ENCODE measurements at regions not wholly inside any gene's neighbourhood (a gene's known extent, or its start where the extent isn't known, plus 50 kb on each side); places are given as distances from the start of the nearest gene placed in this dataset.

- H3K27me3 Mint-ChIP-seq: no peaks in the 10 kb centered on the region
- H3K4me1 Mint-ChIP-seq (ENCODE audit: low read depth): no peaks in the 10 kb centered on the region
- CTCF ChIA-PET: no interaction called here
- intact Hi-C loops (cut with micrococcal nuclease): no loop called here
- H3K4me3 Mint-ChIP-seq: no peak overlapping the region
- no peaks in the 10 kb centered on the region for H3K9me3 Mint-ChIP-seq
- POLR2A ChIA-PET: no interaction called here
- no peak overlapping the region for H3K27ac Mint-ChIP-seq
- H3K36me3 Mint-ChIP-seq: no peaks in the 10 kb centered on the region
- DNase-seq: no peak
These were observed 94.6 kb downstream of the ZC3H11B start for GRCh38 chr1:219518168-219518906.

GRCh38 chr1:219517031-219517430 lies 95.9 kb downstream of the ZC3H11B start:
- no peaks in the 10 kb centered on the region for H3K27me3 Mint-ChIP-seq
- intact Hi-C loops (cut with micrococcal nuclease): no loop called here
- no peaks in the 10 kb centered on the region for H3K4me1 Mint-ChIP-seq (ENCODE audit: low read depth)
- H3K9me3 Mint-ChIP-seq: peaks cover 2% of the 10 kb centered on the region
- H3K4me3 Mint-ChIP-seq: no peak overlapping the region
- H3K36me3 Mint-ChIP-seq: no peaks in the 10 kb centered on the region
- DNase-seq: no peak
- CTCF ChIA-PET: interaction anchor here (0.6 kb wide), 1 partner anchor 64 kb away, joined by 3 read pairs; no protein-coding TSS in a partner anchor
- POLR2A ChIA-PET: no interaction called here
- no peak overlapping the region for H3K27ac Mint-ChIP-seq

GRCh38 chr1:219514728-219515127 lies 98.2 kb downstream of the ZC3H11B start:
- H3K4me3 Mint-ChIP-seq: no peak overlapping the region
- no peaks in the 10 kb centered on the region for H3K27me3 Mint-ChIP-seq
- no peaks in the 10 kb centered on the region for H3K36me3 Mint-ChIP-seq
- H3K27ac Mint-ChIP-seq: no peak overlapping the region
- peaks cover 2% of the 10 kb centered on the region for H3K9me3 Mint-ChIP-seq
- ChIA-PET POLR2A (no interaction called here), CTCF (no interaction called here)
- DNase-seq: no peak
- no peaks in the 10 kb centered on the region for H3K4me1 Mint-ChIP-seq (ENCODE audit: low read depth)
- intact Hi-C loops (cut with micrococcal nuclease): no loop called here

- H3K9me3 Mint-ChIP-seq: no peaks in the 10 kb centered on the region
- H3K4me1 Mint-ChIP-seq (ENCODE audit: low read depth): no peaks in the 10 kb centered on the region
- H3K27ac Mint-ChIP-seq: no peak overlapping the region
- POLR2A ChIA-PET: no interaction called here
- no peaks in the 10 kb centered on the region for H3K36me3 Mint-ChIP-seq
- intact Hi-C loops (cut with micrococcal nuclease): no loop called here
- no peak overlapping the region for H3K4me3 Mint-ChIP-seq
- CTCF ChIA-PET: no interaction called here
- H3K27me3 Mint-ChIP-seq: no peaks in the 10 kb centered on the region
- DNase-seq: no peak
These were observed 105.5 kb downstream of the ZC3H11B start for GRCh38 chr1:219507437-219507836.

GRCh38 chr1:219506936-219507335 lies 106.0 kb downstream of the ZC3H11B start:
- POLR2A ChIA-PET: no interaction called here
- intact Hi-C loops (cut with micrococcal nuclease): no loop called here
- Mint-ChIP-seq H3K4me1 (ENCODE audit: low read depth) (no peaks in the 10 kb centered on the region), H3K27me3 (no peaks in the 10 kb centered on the region), H3K27ac (no peak overlapping the region), H3K4me3 (no peak overlapping the region), H3K9me3 (no peaks in the 10 kb centered on the region), H3K36me3 (no peaks in the 10 kb centered on the region)
- CTCF ChIA-PET: no interaction called here
- DNase-seq: no peak

GRCh38 chr1:219506473-219506899 lies 106.4 kb downstream of the ZC3H11B start:
- no peak overlapping the region for H3K27ac Mint-ChIP-seq
- no peaks in the 10 kb centered on the region for H3K36me3 Mint-ChIP-seq
- H3K9me3 Mint-ChIP-seq: no peaks in the 10 kb centered on the region
- H3K4me3 Mint-ChIP-seq: no peak overlapping the region
- POLR2A ChIA-PET: no interaction called here
- no peaks in the 10 kb centered on the region for H3K4me1 Mint-ChIP-seq (ENCODE audit: low read depth)
- intact Hi-C loops (cut with micrococcal nuclease): no loop called here
- no peaks in the 10 kb centered on the region for H3K27me3 Mint-ChIP-seq
- CTCF ChIA-PET: no interaction called here
- DNase-seq: no peak

- no peaks in the 10 kb centered on the region for H3K9me3 Mint-ChIP-seq
These were observed 107.0 kb downstream of the ZC3H11B start for GRCh38 chr1:219505886-219506285.

GRCh38 chr1:219503604-219504003 lies 109.3 kb downstream of the ZC3H11B start:
- Mint-ChIP-seq H3K4me3 (no peak overlapping the region), H3K9me3 (no peaks in the 10 kb centered on the region), H3K36me3 (no peaks in the 10 kb centered on the region), H3K27ac (no peak overlapping the region), H3K4me1 (ENCODE audit: low read depth) (no peaks in the 10 kb centered on the region), H3K27me3 (no peaks in the 10 kb centered on the region)
- no peak for DNase-seq
- ChIA-PET CTCF (no interaction called here), POLR2A (no interaction called here)
- intact Hi-C loops (cut with micrococcal nuclease): no loop called here

More at GRCh38 chr1:219505886-219506285, 107.0 kb downstream of the ZC3H11B start:
- intact Hi-C loops (cut with micrococcal nuclease): no loop called here
- CTCF ChIA-PET: no interaction called here
- POLR2A ChIA-PET: no interaction called here
- no peaks in the 10 kb centered on the region for H3K27me3 Mint-ChIP-seq
- H3K27ac Mint-ChIP-seq: no peak overlapping the region
- no peaks in the 10 kb centered on the region for H3K4me1 Mint-ChIP-seq (ENCODE audit: low read depth)
- DNase-seq: no peak
- H3K36me3 Mint-ChIP-seq: no peaks in the 10 kb centered on the region
- no peak overlapping the region for H3K4me3 Mint-ChIP-seq

GRCh38 chr1:219500327-219500897 lies 112.5 kb downstream of the ZC3H11B start:
- no peak overlapping the region for H3K4me3 Mint-ChIP-seq
- H3K27ac Mint-ChIP-seq: no peak overlapping the region
- CTCF ChIA-PET: no interaction called here
- intact Hi-C loops (cut with micrococcal nuclease): no loop called here
- H3K27me3 Mint-ChIP-seq: no peaks in the 10 kb centered on the region
- no peaks in the 10 kb centered on the region for H3K36me3 Mint-ChIP-seq
- H3K4me1 Mint-ChIP-seq (ENCODE audit: low read depth): no peaks in the 10 kb centered on the region
- POLR2A ChIA-PET: no interaction called here
- no peak for DNase-seq
- H3K9me3 Mint-ChIP-seq: no peaks in the 10 kb centered on the region

- Mint-ChIP-seq H3K36me3 (no peaks in the 10 kb centered on the region), H3K9me3 (no peaks in the 10 kb centered on the region), H3K4me3 (no peak overlapping the region), H3K4me1 (ENCODE audit: low read depth) (no peaks in the 10 kb centered on the region), H3K27me3 (no peaks in the 10 kb centered on the region), H3K27ac (no peak overlapping the region)
- no peak for DNase-seq
- ChIA-PET POLR2A (no interaction called here), CTCF (no interaction called here)
- intact Hi-C loops (cut with micrococcal nuclease): no loop called here
These were observed 114.2 kb downstream of the ZC3H11B start for GRCh38 chr1:219498666-219499065.

- no peaks in the 10 kb centered on the region for H3K36me3 Mint-ChIP-seq
- DNase-seq: no peak
- POLR2A ChIA-PET: no interaction called here
- intact Hi-C loops (cut with micrococcal nuclease): no loop called here
- no peak overlapping the region for H3K4me3 Mint-ChIP-seq
- CTCF ChIA-PET: no interaction called here
- H3K9me3 Mint-ChIP-seq: no peaks in the 10 kb centered on the region
- no peaks in the 10 kb centered on the region for H3K4me1 Mint-ChIP-seq (ENCODE audit: low read depth)
- no peaks in the 10 kb centered on the region for H3K27me3 Mint-ChIP-seq
- H3K27ac Mint-ChIP-seq: no peak overlapping the region
These were observed 117.0 kb downstream of the ZC3H11B start for GRCh38 chr1:219495737-219496408.

- no peak overlapping the region for H3K27ac Mint-ChIP-seq
- H3K36me3 Mint-ChIP-seq: no peaks in the 10 kb centered on the region
- ChIA-PET POLR2A (no interaction called here), CTCF (no interaction called here)
- H3K4me3 Mint-ChIP-seq: no peak overlapping the region
- H3K4me1 Mint-ChIP-seq (ENCODE audit: low read depth): no peaks in the 10 kb centered on the region
- intact Hi-C loops (cut with micrococcal nuclease): no loop called here
- DNase-seq: no peak
- H3K9me3 Mint-ChIP-seq: no peaks in the 10 kb centered on the region
- H3K27me3 Mint-ChIP-seq: no peaks in the 10 kb centered on the region
These were observed 120.2 kb downstream of the ZC3H11B start for GRCh38 chr1:219492717-219493116.

- Mint-ChIP-seq H3K4me1 (ENCODE audit: low read depth) (no peaks in the 10 kb centered on the region), H3K4me3 (no peak overlapping the region), H3K9me3 (no peaks in the 10 kb centered on the region), H3K27me3 (no peaks in the 10 kb centered on the region), H3K36me3 (no peaks in the 10 kb centered on the region), H3K27ac (no peak overlapping the region)
- ChIA-PET CTCF (no interaction called here), POLR2A (no interaction called here)
- intact Hi-C loops (cut with micrococcal nuclease): no loop called here
- DNase-seq: no peak
These were observed 122.3 kb downstream of the ZC3H11B start for GRCh38 chr1:219490566-219490965.
